CD14-positive monocyte (primary cell): ENCODE measurements at regions not wholly inside any gene's neighbourhood (a gene's known extent, or its start where the extent isn't known, plus 50 kb on each side); places are given as distances from the start of the nearest gene placed in this dataset.

Source experiments
- DNase-seq, 3 donors: peaks; one replicate each; pipeline ENCODE4 v3.0.0-alpha.2; 2011 to 2022
- H2AFZ ChIP-seq: 2 replicates; pipeline ENCODE4 v1.6.0; 2012; ENCODE audit warnings: mild to moderate bottlenecking, low read depth, low read length, inconsistent platforms; ENCODE audit not compliant: insufficient read depth, poor library complexity, severe bottlenecking
- H3K27ac ChIP-seq, 2 donors: 1 replicate in 1 of 2; 2 replicates in 1 of 2; pipeline ENCODE4 v1.5.1; 2012 to 2013; ENCODE audit warnings: low read length in 2 of 2, control low read depth in 1 of 2, inconsistent platforms in 1 of 2, low read depth in 1 of 2, mild to moderate bottlenecking in 1 of 2
- H3K27me3 ChIP-seq, 2 donors: one replicate each; pipeline versions ENCODE4 v1.6.0 to v1.6.1; 2011 to 2013; ENCODE audit warnings: low read length in 2 of 2; ENCODE audit not compliant: control insufficient read depth in 2 of 2, insufficient read depth in 2 of 2
- H3K36me3 ChIP-seq, 2 donors: replicated peaks in 1 of 2; 1 replicate in 1 of 2; 2 replicates in 1 of 2; pipeline versions ENCODE4 v1.5.1 to v1.6.1; 2012 to 2013; ENCODE audit warnings: low read length in 2 of 2, control low read depth in 1 of 2, inconsistent platforms in 1 of 2, mild to moderate bottlenecking in 1 of 2; ENCODE audit not compliant: insufficient read depth in 2 of 2, control insufficient read depth in 1 of 2
- H3K4me1 ChIP-seq, 2 donors: 1 replicate in 1 of 2; 2 replicates in 1 of 2; pipeline versions ENCODE4 v1.5.1 to v1.6.1; 2012 to 2013; ENCODE audit warnings: low read length in 2 of 2, control low read depth in 1 of 2, inconsistent platforms in 1 of 2, mild to moderate bottlenecking in 1 of 2, moderate library complexity in 1 of 2; ENCODE audit not compliant: insufficient read depth in 2 of 2, control insufficient read depth in 1 of 2
- H3K4me2 ChIP-seq: replicated peaks from 2 replicates; pipeline ENCODE3; 2012; ENCODE audit warnings: low read length, moderate library complexity, mild to moderate bottlenecking; ENCODE audit not compliant: poor library complexity, severe bottlenecking; ENCODE audit errors: extremely low read depth
- H3K4me3 ChIP-seq, 3 experiments: fragments of 200-600 bp in 1 of 3; sonication (generic) in 1 of 3; replicated peaks in 1 of 3; 1 replicate in 2 of 3; 2 replicates in 1 of 3; pipeline ENCODE4 v1.5.1; 2011 to 2013; ENCODE audit warnings: low read length in 3 of 3, mild to moderate bottlenecking in 3 of 3, control low read depth in 2 of 3, low read depth in 2 of 3, inconsistent platforms in 1 of 3, moderate library complexity in 1 of 3
- H3K79me2 ChIP-seq: 2 replicates; pipeline ENCODE4 v1.6.0; 2012; ENCODE audit warnings: mild to moderate bottlenecking, control low read depth, inconsistent platforms, low read length, moderate library complexity; ENCODE audit not compliant: insufficient read depth
- H3K9ac ChIP-seq: 2 replicates; pipeline ENCODE4 v1.6.0; 2017; ENCODE audit warnings: low read length, mild to moderate bottlenecking; ENCODE audit not compliant: insufficient read depth, poor library complexity, severe bottlenecking
- H3K9me3 ChIP-seq, 2 donors: replicated peaks in 1 of 2; 1 replicate in 1 of 2; 2 replicates in 1 of 2; pipeline versions ENCODE4 v1.5.1 to v1.6.1; 2012 to 2013; ENCODE audit warnings: low read length in 2 of 2, control low read depth in 1 of 2; ENCODE audit not compliant: control insufficient read depth in 1 of 2, insufficient read depth in 1 of 2
- H4K20me1 ChIP-seq: 2 replicates; pipeline ENCODE4 v1.6.0; 2012; ENCODE audit warnings: mild to moderate bottlenecking, low read length, control low read depth, moderate library complexity; ENCODE audit not compliant: insufficient read depth
- H3K27ac Mint-ChIP-seq, 7 donors: one replicate each; pipeline ENCODE4 v1.8.0; 2020; ENCODE audit warnings: mild to moderate bottlenecking in 7 of 7, mixed read lengths in 7 of 7, moderate library complexity in 6 of 7, inconsistent platforms in 2 of 7
- H3K27me3 Mint-ChIP-seq, 3 donors: one replicate each; pipeline ENCODE4 v1.8.0; 2021 to 2022; ENCODE audit warnings: low read depth in 3 of 3, mild to moderate bottlenecking in 3 of 3, mixed read lengths in 3 of 3, moderate library complexity in 3 of 3, inconsistent platforms in 1 of 3
- H3K36me3 Mint-ChIP-seq, 2 donors: one replicate each; pipeline ENCODE4 v1.8.0; 2020; ENCODE audit warnings: mixed read lengths in 2 of 2, inconsistent platforms in 1 of 2, mild to moderate bottlenecking in 1 of 2
- H3K4me1 Mint-ChIP-seq: one replicate; pipeline ENCODE4 v1.8.0; 2020; ENCODE audit warnings: mild to moderate bottlenecking, mixed read lengths
- H3K4me3 Mint-ChIP-seq, 2 donors: one replicate each; pipeline ENCODE4 v1.8.0; 2020; ENCODE audit warnings: mild to moderate bottlenecking in 2 of 2, mixed read lengths in 2 of 2, moderate library complexity in 1 of 2
- H3K9me3 Mint-ChIP-seq, 7 donors: one replicate each; pipeline ENCODE4 v1.8.0; 2020 to 2022; ENCODE audit warnings: mixed read lengths in 7 of 7, mild to moderate bottlenecking in 6 of 7, moderate library complexity in 6 of 7, inconsistent platforms in 2 of 7
- WGBS: methylation state at CpG from one replicate; pipeline ENCODE4 v1.1.5; 2013; ENCODE audit warnings: missing lambda C conversion rate; ENCODE audit not compliant: insufficient coverage; 5-methylcytosine and 5-hydroxymethylcytosine counted together
- intact Hi-C, 2 donors: fragments of 100-400 bp; cut with micrococcal nuclease; formaldehyde crosslinking; loops; one replicate each; pipeline versions ENCODE4 v1.15.0 to v1.15.1; 2023
- TF ChIP-seq, protein P1 (sequence below): fragments of 200-600 bp; IDR thresholded peaks from one replicate; pipeline ENCODE4 v1.8.0; 2022; ENCODE audit warnings: antibody characterized with exemption, mild to moderate bottlenecking

DNA sequence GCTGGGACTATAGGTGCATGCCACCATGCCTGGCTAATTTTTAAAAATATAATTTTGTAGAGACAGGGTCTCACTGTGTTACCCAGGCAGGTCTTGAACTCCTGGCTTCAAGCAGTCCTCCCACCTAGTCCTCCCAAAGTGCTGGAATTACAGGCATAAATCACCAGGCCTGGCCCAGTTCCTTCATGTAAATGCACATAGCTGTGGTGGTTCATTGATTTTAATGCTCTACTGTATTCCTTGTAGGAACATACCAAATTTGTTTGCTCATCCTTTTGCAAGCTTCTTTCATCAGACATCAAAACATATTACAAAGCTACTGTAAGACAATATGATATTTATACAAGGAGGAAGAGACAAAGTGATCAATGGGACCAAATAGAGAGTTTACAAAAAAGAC lies 237.5 kb upstream of the ESRRG start:
- H3K9me3 Mint-ChIP-seq = peaks cover 0 to 3% (median 0%) of the 10 kb centered on the region in 7 donors
- no peaks in the 10 kb centered on the region for H3K36me3 Mint-ChIP-seq
- DNase-seq = no peak
- Histone ChIP-seq H3K9me3 (no peaks in the 10 kb centered on the region), H3K36me3 (no peaks in the 10 kb centered on the region), H2AFZ (no peak overlapping the region), H3K9ac (no peak overlapping the region), H4K20me1 (no peaks in the 10 kb centered on the region), H3K4me3 (no peak overlapping the region), H3K79me2 (no peaks in the 10 kb centered on the region), H3K4me1 (no peaks in the 10 kb centered on the region), H3K27ac (no peak overlapping the region), H3K27me3 (no peaks in the 10 kb centered on the region), H3K4me2 (no peak overlapping the region)
- intact Hi-C loops = no loop called here
- H3K27ac Mint-ChIP-seq = no peak overlapping the region
- H3K4me1 Mint-ChIP-seq = no peaks in the 10 kb centered on the region
- TF ChIP-seq, protein P1, sequence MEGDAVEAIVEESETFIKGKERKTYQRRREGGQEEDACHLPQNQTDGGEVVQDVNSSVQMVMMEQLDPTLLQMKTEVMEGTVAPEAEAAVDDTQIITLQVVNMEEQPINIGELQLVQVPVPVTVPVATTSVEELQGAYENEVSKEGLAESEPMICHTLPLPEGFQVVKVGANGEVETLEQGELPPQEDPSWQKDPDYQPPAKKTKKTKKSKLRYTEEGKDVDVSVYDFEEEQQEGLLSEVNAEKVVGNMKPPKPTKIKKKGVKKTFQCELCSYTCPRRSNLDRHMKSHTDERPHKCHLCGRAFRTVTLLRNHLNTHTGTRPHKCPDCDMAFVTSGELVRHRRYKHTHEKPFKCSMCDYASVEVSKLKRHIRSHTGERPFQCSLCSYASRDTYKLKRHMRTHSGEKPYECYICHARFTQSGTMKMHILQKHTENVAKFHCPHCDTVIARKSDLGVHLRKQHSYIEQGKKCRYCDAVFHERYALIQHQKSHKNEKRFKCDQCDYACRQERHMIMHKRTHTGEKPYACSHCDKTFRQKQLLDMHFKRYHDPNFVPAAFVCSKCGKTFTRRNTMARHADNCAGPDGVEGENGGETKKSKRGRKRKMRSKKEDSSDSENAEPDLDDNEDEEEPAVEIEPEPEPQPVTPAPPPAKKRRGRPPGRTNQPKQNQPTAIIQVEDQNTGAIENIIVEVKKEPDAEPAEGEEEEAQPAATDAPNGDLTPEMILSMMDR = no peak
- no peaks in the 10 kb centered on the region for H3K27me3 Mint-ChIP-seq
- H3K4me3 Mint-ChIP-seq = no peak overlapping the region

DNA sequence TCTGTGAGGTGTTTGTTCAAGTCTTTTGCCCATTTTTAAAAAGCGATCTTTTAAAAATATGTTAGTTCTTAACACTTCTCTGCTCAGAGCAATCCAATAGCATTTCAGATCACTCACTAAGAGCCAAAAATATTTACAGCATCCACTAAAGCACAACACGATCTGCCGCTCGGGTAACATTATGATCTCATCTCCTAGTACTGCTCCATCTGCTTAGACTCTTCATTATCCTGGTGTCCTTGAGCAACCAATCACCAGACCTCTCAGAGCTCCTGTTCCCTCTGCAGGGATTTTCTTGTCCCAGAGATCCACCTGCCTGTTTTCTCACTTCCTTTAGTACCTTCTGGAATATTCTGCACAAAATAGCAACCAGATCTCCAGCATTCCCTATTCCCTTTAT lies 235.3 kb upstream of the ESRRG start:
- H3K27me3 ChIP-seq = no peaks in the 10 kb centered on the region
- 92% methylated on average over 3 of the region's 4 CpGs for WGBS
- TF ChIP-seq, protein P1 = no peak

More for the DNA sequence above, 235.3 kb upstream of the ESRRG start:
- H2AFZ ChIP-seq = no peak overlapping the region
- Mint-ChIP-seq H3K4me1 (no peaks in the 10 kb centered on the region), H3K4me3 (no peak overlapping the region), H3K36me3 (no peaks in the 10 kb centered on the region), H3K27ac (no peak overlapping the region), H3K9me3 (peaks cover 0 to 3% (median 0%) of the 10 kb centered on the region in 7 donors), H3K27me3 (no peaks in the 10 kb centered on the region)
- H3K4me3 ChIP-seq = no peak overlapping the region
- no peak overlapping the region for H3K27ac ChIP-seq
- no peaks in the 10 kb centered on the region for H4K20me1 ChIP-seq
- H3K36me3 ChIP-seq = no peaks in the 10 kb centered on the region
- no peak overlapping the region for H3K4me2 ChIP-seq
- intact Hi-C loops = loop anchor here in 1 of 2 donors (5.0 kb wide), 1 partner anchor 51 kb away; no protein-coding TSS in a partner anchor
- H3K79me2 ChIP-seq = no peaks in the 10 kb centered on the region
- H3K9me3 ChIP-seq = peaks cover 0 to 3% of the 10 kb centered on the region in 2 donors
- no peak overlapping the region for H3K9ac ChIP-seq
- H3K4me1 ChIP-seq = no peaks in the 10 kb centered on the region
- no peak for DNase-seq
